ENCODE measurements at regions not wholly inside any gene's neighbourhood (a gene's known extent, or its start where the extent isn't known, plus 50 kb on each side); places are given as distances from the start of the nearest gene placed in this dataset.

DNA sequence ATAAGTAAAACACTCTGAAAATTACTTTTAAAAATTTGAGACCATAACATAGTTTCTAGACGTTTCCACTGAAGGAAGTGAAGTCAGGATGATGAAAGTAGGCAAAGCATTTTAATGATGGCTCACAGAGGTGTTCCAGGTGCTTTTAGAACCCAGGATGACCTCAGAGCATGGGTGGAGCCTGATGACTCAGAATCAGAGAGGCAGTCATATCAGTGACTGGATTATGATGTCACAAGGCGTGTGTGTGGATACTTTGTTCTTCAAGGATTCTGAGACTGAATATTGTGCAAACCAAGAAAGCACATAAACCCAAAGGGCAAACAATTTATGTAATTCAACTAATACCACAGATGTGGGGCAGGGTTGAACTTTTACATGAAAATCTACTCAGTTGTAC is 200.2 kb upstream of the FOXN2 start:
- TF ChIP-seq, protein P1, sequence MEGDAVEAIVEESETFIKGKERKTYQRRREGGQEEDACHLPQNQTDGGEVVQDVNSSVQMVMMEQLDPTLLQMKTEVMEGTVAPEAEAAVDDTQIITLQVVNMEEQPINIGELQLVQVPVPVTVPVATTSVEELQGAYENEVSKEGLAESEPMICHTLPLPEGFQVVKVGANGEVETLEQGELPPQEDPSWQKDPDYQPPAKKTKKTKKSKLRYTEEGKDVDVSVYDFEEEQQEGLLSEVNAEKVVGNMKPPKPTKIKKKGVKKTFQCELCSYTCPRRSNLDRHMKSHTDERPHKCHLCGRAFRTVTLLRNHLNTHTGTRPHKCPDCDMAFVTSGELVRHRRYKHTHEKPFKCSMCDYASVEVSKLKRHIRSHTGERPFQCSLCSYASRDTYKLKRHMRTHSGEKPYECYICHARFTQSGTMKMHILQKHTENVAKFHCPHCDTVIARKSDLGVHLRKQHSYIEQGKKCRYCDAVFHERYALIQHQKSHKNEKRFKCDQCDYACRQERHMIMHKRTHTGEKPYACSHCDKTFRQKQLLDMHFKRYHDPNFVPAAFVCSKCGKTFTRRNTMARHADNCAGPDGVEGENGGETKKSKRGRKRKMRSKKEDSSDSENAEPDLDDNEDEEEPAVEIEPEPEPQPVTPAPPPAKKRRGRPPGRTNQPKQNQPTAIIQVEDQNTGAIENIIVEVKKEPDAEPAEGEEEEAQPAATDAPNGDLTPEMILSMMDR (conservative IDR thresholded peaks at IDR 0.05 in 1 of 2, IDR thresholded peaks at IDR 0.05 in 1 of 2; ENCODE audit: low read depth in 1 of 2, low read length in 2 of 2) = no peak
- no peak for TF ChIP-seq EZH2 (IDR thresholded peaks at IDR 0.05; ENCODE audit: low read length, missing control alignments)
